Left ventricle myocardium inferior (tissue), 1 donor: ENCODE measurements at regions not wholly inside any gene's neighbourhood (a gene's known extent, or its start where the extent isn't known, plus 50 kb on each side); places are given as distances from the start of the nearest gene placed in this dataset.

Experiments used
- DNase-seq: peaks from one replicate; pipeline ENCODE4 v3.0.0-alpha.2; 2020
- H3K27ac ChIP-seq: fragments of 200-600 bp; replicated peaks from 2 replicates; pipeline ENCODE4 v1.8.0; 2021
- H3K27me3 ChIP-seq: fragments of 200-600 bp; 2 replicates; pipeline ENCODE4 v1.8.0; 2021; ENCODE audit warnings: low read depth
- H3K36me3 ChIP-seq: fragments of 200-600 bp; 2 replicates; pipeline ENCODE4 v1.8.0; 2021
- H3K4me1 ChIP-seq: fragments of 200-600 bp; 2 replicates; pipeline ENCODE4 v1.8.0; 2021
- H3K4me3 ChIP-seq: fragments of 200-600 bp; 2 replicates; pipeline ENCODE4 v1.8.0; 2021; ENCODE audit warnings: mild to moderate bottlenecking, moderate library complexity
- H3K9me3 ChIP-seq: fragments of 200-600 bp; replicated peaks from 2 replicates; pipeline ENCODE4 v1.8.0; 2021
- intact Hi-C: fragments of 100-400 bp; cut with micrococcal nuclease; formaldehyde crosslinking; loops from one replicate; pipeline ENCODE4 v1.11.0; 2022
- TF ChIP-seq, protein P1 (sequence below): fragments of 200-600 bp; IDR thresholded peaks from 2 replicates; pipeline ENCODE4 v1.8.0; 2021; ENCODE audit warnings: antibody characterized with exemption, mild to moderate bottlenecking, borderline replicate concordance
- donor health status: DM: no; HTN: yes; CAD: no; lungs with severe emphysema.

DNA sequence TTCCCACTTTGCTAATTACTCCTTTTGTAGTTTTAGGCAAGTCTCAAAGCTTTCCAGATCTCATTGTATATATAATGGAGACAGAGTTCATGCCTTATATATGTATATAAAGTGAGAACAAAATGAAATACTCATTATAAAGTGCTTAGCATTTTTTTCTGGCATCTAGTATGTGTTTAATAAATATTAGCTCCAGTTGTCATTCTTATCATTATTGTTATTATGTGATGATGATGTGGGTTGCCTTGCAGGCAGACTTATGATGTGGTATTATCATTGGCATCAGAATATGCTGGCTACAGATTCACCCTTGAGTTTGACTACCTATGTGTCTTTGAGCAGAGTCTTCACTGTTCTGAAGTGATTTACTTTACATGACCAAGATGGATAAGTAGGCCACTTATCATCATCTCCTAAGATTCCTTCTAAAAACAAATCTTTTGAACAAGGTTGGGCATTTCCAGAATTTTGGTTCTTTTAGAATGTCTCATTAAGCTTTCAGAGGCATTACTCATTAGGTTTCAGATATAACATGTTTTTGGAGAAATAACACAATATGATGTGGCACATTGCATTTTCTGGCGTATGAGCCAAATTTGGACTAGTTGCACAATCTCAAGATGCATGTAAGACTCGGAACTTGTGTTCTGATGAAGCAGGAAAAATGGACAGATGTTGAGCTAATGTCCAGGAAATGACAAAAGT is 145.6 kb upstream of the TNC start:
- no peak overlapping the region for H3K4me3 ChIP-seq
- H3K27ac ChIP-seq: no peak overlapping the region
- TF ChIP-seq, protein P1, sequence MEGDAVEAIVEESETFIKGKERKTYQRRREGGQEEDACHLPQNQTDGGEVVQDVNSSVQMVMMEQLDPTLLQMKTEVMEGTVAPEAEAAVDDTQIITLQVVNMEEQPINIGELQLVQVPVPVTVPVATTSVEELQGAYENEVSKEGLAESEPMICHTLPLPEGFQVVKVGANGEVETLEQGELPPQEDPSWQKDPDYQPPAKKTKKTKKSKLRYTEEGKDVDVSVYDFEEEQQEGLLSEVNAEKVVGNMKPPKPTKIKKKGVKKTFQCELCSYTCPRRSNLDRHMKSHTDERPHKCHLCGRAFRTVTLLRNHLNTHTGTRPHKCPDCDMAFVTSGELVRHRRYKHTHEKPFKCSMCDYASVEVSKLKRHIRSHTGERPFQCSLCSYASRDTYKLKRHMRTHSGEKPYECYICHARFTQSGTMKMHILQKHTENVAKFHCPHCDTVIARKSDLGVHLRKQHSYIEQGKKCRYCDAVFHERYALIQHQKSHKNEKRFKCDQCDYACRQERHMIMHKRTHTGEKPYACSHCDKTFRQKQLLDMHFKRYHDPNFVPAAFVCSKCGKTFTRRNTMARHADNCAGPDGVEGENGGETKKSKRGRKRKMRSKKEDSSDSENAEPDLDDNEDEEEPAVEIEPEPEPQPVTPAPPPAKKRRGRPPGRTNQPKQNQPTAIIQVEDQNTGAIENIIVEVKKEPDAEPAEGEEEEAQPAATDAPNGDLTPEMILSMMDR: no peak
- no peak for DNase-seq
- no peaks in the 10 kb centered on the region for H3K36me3 ChIP-seq
- intact Hi-C loops: no loop called here
- no peaks in the 10 kb centered on the region for H3K27me3 ChIP-seq
- H3K9me3 ChIP-seq: no peaks in the 10 kb centered on the region
- H3K4me1 ChIP-seq: peaks cover 8% of the 10 kb centered on the region

DNA sequence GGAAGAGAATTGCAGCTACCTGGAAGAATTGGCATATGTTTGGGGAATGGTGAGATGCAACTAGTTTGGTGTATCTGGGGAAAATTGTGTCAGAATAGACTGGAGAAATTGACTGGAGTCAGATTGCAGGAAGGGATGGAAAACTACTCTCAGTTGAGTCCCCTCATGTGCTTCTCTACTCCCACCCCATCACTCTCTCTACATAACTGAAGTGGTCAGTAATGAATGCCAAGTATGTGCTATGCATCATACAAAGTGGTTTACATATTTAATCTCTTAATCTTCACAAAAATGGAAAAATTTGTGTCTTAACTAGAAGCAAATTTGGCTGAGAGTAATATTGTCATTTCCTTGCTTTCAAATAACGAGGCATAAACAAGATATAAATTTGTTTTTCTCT is 146.4 kb upstream of the TNC start:
- Histone ChIP-seq H3K9me3 (no peaks in the 10 kb centered on the region), H3K36me3 (no peaks in the 10 kb centered on the region), H3K4me3 (no peak overlapping the region), H3K4me1 (peaks cover 8% of the 10 kb centered on the region), H3K27ac (no peak overlapping the region), H3K27me3 (no peaks in the 10 kb centered on the region)
- TF ChIP-seq, protein P1: no peak
- no peak for DNase-seq
- intact Hi-C loops: no loop called here

GRCh38 chr9:115267790-115268189 is 149.8 kb upstream of the TNC start:
- Histone ChIP-seq H3K27ac (no peak overlapping the region), H3K27me3 (no peaks in the 10 kb centered on the region), H3K4me1 (peaks cover 4% of the 10 kb centered on the region), H3K9me3 (peaks cover 8% of the 10 kb centered on the region), H3K36me3 (no peaks in the 10 kb centered on the region), H3K4me3 (no peak overlapping the region)
- no peak for DNase-seq
- TF ChIP-seq, protein P1: no peak
- intact Hi-C loops: no loop called here

- DNase-seq: no peak
- intact Hi-C loops: no loop called here
- H3K4me1 ChIP-seq: no peaks in the 10 kb centered on the region
- H3K27me3 ChIP-seq: no peaks in the 10 kb centered on the region
- no peak overlapping the region for H3K4me3 ChIP-seq
- no peaks in the 10 kb centered on the region for H3K36me3 ChIP-seq
- TF ChIP-seq, protein P1: no peak
- peaks cover 28% of the 10 kb centered on the region for H3K9me3 ChIP-seq
- no peak overlapping the region for H3K27ac ChIP-seq
These were observed 157.8 kb upstream of the TNC start for GRCh38 chr9:115275753-115276152.

GRCh38 chr9:115276621-115277020 is 158.7 kb upstream of the TNC start:
- intact Hi-C loops: no loop called here
- Histone ChIP-seq H3K27ac (no peak overlapping the region), H3K27me3 (no peaks in the 10 kb centered on the region), H3K4me1 (no peaks in the 10 kb centered on the region), H3K36me3 (no peaks in the 10 kb centered on the region), H3K4me3 (no peak overlapping the region), H3K9me3 (peaks cover 22% of the 10 kb centered on the region)
- no peak for DNase-seq
- TF ChIP-seq, protein P1: no peak
